ENCODE measurements at regions not wholly inside any gene's neighbourhood (a gene's known extent, or its start where the extent isn't known, plus 50 kb on each side); places are given as distances from the start of the nearest gene placed in this dataset.

DNA sequence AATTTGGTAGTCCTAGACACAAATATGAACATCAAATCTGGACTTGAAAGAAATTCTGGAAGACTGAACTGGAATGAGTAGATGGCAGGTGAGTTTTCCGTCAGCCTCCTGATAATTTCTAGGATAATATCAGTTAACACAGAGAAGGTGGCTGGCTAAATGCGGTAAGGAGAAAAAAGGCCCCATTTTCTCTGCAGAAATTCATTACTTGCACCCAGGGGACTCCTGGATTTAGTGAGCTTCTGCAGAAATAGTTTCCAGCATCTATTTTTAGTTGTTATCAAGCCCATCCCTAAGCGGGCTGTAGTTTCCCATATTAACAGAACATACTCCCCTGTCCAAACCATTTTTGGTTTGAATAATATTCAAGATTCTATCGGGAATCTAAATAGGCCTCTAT, 181.9 kb upstream of the TCERG1L start:
- TF ChIP-seq, protein P1, sequence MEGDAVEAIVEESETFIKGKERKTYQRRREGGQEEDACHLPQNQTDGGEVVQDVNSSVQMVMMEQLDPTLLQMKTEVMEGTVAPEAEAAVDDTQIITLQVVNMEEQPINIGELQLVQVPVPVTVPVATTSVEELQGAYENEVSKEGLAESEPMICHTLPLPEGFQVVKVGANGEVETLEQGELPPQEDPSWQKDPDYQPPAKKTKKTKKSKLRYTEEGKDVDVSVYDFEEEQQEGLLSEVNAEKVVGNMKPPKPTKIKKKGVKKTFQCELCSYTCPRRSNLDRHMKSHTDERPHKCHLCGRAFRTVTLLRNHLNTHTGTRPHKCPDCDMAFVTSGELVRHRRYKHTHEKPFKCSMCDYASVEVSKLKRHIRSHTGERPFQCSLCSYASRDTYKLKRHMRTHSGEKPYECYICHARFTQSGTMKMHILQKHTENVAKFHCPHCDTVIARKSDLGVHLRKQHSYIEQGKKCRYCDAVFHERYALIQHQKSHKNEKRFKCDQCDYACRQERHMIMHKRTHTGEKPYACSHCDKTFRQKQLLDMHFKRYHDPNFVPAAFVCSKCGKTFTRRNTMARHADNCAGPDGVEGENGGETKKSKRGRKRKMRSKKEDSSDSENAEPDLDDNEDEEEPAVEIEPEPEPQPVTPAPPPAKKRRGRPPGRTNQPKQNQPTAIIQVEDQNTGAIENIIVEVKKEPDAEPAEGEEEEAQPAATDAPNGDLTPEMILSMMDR (IDR thresholded peaks at IDR 0.05) = no peak
- TF ChIP-seq POLR2A (IDR thresholded peaks at IDR 0.05) = no peak

All from uterus (tissue), 2 donors.